ENCODE measurements at regions not wholly inside any gene's neighbourhood (a gene's known extent, or its start where the extent isn't known, plus 50 kb on each side); places are given as distances from the start of the nearest gene placed in this dataset.

GRCh38 chr2:128505575-128506526 lies 187.2 kb upstream of the HS6ST1 start:
- H3K4me1 ChIP-seq (ENCODE audit: control insufficient read depth in 1 of 2, insufficient read depth in 1 of 2, low read depth in 1 of 2, low read length in 1 of 2) = no peaks in the 10 kb centered on the region
- TF ChIP-seq CTCF (IDR thresholded peaks at IDR 0.05) = no peak

DNA sequence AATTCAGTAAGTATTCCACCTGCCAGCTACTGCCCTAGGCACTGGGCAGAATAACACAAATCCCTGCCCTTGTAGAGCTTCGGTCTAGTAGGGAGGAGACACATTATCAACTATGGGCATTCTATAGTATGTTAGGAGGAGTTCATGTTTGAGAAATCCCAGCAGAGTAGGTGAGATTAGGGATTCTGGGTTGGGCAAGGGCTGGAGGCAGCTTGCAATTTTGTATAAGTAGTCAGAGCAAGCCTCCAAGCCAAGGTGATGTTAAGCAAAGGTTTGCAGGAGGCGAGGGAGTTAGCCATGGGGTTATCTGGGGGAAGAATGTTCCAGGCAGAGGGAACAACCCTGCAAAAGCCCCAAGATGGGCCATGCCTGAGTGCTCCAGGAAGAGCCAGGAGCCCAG lies 187.9 kb upstream of the HS6ST1 start:
- Histone ChIP-seq H3K4me1 (ENCODE audit: control insufficient read depth in 1 of 2, insufficient read depth in 1 of 2, low read depth in 1 of 2, low read length in 1 of 2) (no peaks in the 10 kb centered on the region), H3K9me3 (no peaks in the 10 kb centered on the region), H3K27me3 (no peaks in the 10 kb centered on the region), H3K36me3 (no peaks in the 10 kb centered on the region), H3K27ac (no peak overlapping the region), H3K4me3 (ENCODE audit: low read depth in 1 of 2, low read length in 1 of 2) (no peak overlapping the region)
- TF ChIP-seq CTCF (IDR thresholded peaks at IDR 0.05) = no peak

More at GRCh38 chr2:128505575-128506526, 187.2 kb upstream of the HS6ST1 start:
- H3K36me3 ChIP-seq = no peaks in the 10 kb centered on the region
- H3K27me3 ChIP-seq = no peaks in the 10 kb centered on the region
- no peak overlapping the region for H3K27ac ChIP-seq
- no peak overlapping the region for H3K4me3 ChIP-seq (ENCODE audit: low read depth in 1 of 2, low read length in 1 of 2)
- H3K9me3 ChIP-seq = no peaks in the 10 kb centered on the region

DNA sequence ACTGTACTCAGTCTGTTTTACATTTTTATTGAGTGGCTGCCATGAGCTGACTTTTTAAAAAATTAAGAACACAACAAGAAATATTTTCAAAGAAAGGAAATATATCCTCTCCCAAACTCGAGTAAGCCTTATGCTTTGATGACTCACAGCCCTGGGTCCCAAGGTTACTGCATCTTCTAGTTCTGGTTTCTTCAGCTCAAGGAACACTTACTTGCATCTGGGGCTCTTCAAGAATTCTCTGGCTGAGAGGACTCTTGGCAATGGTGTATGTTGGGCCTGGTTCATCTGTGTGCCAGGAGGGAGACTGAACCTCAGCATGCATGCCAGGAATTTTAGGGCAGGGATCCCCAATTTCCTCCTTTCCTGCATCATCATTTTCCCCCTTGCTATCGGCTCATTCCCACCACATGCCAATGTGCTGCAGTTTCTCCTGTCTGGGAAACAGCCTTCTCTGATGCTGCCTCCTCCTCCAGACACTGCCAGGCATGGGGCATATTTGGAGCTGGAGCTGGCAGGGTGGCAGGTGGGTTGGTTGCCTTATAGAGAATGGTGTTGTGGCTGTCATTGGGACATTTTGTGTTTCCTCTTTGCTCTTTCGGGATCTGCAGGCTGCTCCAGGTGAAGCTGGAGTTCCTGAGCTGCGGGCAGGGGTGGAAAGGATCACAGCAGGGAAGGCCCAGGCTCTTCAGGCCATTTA lies 192.2 kb upstream of the HS6ST1 start:
- Histone ChIP-seq H3K9me3 (no peaks in the 10 kb centered on the region), H3K27ac (no peak overlapping the region), H3K4me1 (ENCODE audit: control insufficient read depth in 1 of 2, insufficient read depth in 1 of 2, low read depth in 1 of 2, low read length in 1 of 2) (no peaks in the 10 kb centered on the region), H3K36me3 (no peaks in the 10 kb centered on the region), H3K4me3 (ENCODE audit: low read depth in 1 of 2, low read length in 1 of 2) (no peak overlapping the region), H3K27me3 (no peaks in the 10 kb centered on the region)
- no peak for TF ChIP-seq CTCF (IDR thresholded peaks at IDR 0.05)

- Histone ChIP-seq H3K4me1 (ENCODE audit: control insufficient read depth in 1 of 2, insufficient read depth in 1 of 2, low read depth in 1 of 2, low read length in 1 of 2) (no peaks in the 10 kb centered on the region), H3K36me3 (no peaks in the 10 kb centered on the region), H3K27me3 (no peaks in the 10 kb centered on the region), H3K9me3 (no peaks in the 10 kb centered on the region), H3K27ac (no peak overlapping the region), H3K4me3 (ENCODE audit: low read depth in 1 of 2, low read length in 1 of 2) (no peak overlapping the region)
- no peak for TF ChIP-seq CTCF (IDR thresholded peaks at IDR 0.05)
Observed at GRCh38 chr2:128511731-128512378, 193.2 kb upstream of the HS6ST1 start.

GRCh38 chr2:128512379-128513115 lies 193.9 kb upstream of the HS6ST1 start:
- Histone ChIP-seq H3K4me3 (ENCODE audit: low read depth in 1 of 2, low read length in 1 of 2) (no peak overlapping the region), H3K9me3 (no peaks in the 10 kb centered on the region), H3K27ac (no peak overlapping the region), H3K27me3 (no peaks in the 10 kb centered on the region), H3K36me3 (no peaks in the 10 kb centered on the region), H3K4me1 (ENCODE audit: control insufficient read depth in 1 of 2, insufficient read depth in 1 of 2, low read depth in 1 of 2, low read length in 1 of 2) (no peaks in the 10 kb centered on the region)
- TF ChIP-seq CTCF (IDR thresholded peaks at IDR 0.05) = no peak
